A204.1 (cell line): ENCODE measurements at regions not wholly inside any gene's neighbourhood (a gene's known extent, or its start where the extent isn't known, plus 50 kb on each side); places are given as distances from the start of the nearest gene placed in this dataset.

Source experiments
- FAIRE-seq: peaks from 2 replicates; lab custom pipeline; 2012; peaks lifted over from hg19 to GRCh38; lab: Jason Lieb, UNC

DNA sequence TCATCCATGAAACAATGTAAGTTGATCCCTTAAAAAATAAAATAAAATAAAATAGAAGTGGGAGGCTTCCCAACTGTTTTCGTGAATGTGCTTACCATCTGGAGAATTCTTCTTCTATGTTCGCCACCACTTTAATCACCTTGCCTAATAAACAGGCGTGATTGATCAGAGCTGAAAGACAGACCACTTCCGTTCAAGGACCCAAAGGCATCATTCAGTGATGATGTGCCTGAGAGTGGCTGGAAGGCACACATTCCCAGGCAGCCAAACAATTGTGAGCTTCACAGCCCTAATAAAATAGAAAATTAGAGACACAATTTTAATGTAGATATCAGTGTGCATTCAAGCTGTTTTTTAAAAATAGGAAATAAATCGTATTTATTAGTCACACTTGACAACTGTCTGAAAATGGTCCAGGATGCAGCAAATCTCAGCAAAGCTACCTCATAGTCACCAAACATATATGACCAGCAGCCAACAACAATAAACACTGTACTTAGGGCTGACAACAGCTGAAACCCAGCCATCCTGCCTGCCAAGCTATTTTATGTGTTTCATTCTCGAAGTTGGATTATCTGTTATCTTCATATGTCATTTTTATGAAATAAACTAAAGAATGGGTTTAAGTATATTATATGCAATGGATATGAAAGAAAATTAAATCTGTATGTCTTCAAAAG lies 163.2 kb upstream of the FAM9B start:
- no peak for FAIRE-seq

DNA sequence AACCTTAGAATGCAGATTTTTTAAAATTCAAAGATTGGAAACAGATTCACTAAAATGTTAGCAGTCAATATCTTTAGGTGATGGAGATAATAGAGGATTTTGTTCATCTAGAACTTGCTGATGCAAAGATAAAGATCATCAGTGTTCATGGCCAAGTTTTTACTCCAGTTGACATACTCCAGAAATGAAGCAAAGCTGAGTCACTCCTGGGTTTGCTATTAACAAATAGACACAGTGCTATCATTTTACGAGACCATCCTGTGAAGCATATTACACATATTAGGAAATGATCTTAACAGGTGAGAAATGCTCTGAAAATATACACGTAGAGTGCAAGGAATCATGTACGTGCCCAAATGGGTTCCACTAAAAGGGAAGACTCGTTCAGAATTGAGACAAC lies 170.6 kb upstream of the FAM9B start:
- no peak for FAIRE-seq

- FAIRE-seq, result no peak
These were observed 171.8 kb upstream of the FAM9B start for GRCh38 chrX:9205599-9206223.

DNA sequence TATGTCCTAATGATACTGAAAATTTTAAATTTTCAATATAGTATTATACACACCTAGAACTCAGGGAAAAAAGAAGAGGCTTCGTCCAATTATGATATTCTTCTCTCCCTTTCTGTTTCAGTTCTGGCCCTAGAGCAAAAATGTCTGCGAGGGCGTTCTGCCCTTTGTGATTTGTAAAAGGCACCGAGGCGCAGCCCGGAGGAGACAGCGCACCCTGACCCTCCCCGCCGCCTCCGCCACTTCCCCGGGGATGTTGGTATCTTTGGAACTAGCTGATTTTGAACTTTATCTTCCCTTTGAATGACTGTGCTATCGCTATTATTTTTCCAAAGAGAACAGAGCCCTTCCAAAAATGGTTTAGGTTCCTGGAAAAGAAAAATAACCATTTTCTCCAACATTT lies 173.2 kb upstream of the FAM9B start:
- FAIRE-seq, result no peak

DNA sequence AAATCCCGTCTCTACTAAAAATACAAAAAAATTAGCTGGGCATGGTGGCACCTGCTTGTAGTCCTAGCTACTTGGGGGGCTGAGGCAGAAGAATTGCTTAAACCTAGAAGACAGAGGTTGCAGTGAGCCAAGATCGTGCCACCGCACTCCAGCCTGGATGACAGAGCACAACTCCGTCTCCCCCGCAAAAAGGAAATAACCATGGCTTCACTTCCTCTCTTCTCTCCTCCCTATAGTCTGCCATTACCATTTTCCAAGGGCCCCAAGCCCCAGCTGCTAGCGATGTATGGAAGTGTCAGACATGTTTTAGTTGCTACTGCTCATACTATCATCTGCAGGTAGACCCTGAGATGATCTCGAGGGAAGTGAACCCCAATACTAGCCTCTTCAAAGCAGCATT lies 177.3 kb upstream of the FAM9B start:
- no peak for FAIRE-seq

GRCh38 chrX:9221781-9222180 lies 187.9 kb upstream of the FAM9B start:
- no peak for FAIRE-seq

- no peak for FAIRE-seq
These were observed 188.4 kb upstream of the FAM9B start for GRCh38 chrX:9222299-9222698.

GRCh38 chrX:9227276-9227675 lies 193.3 kb upstream of the FAM9B start:
- no peak for FAIRE-seq

DNA sequence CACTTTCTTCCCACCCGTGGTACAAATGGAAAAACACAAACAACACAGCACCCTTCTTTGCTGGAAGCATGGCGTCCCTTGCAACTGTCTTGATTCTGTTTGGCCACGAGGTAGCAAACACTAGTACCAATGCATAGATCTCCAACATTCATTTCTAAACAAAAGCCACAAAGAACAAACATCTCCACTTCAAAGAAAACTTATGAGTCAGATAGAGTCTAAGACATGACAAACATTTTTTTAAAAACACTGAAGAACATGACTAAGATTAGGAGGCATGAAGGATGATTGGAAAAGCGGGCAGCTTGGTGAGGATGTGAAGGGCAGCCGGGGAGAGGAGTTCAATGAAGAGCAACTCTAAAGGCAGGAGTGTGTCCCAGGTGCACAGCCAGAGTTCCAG lies 197.6 kb upstream of the FAM9B start:
- no peak for FAIRE-seq

DNA sequence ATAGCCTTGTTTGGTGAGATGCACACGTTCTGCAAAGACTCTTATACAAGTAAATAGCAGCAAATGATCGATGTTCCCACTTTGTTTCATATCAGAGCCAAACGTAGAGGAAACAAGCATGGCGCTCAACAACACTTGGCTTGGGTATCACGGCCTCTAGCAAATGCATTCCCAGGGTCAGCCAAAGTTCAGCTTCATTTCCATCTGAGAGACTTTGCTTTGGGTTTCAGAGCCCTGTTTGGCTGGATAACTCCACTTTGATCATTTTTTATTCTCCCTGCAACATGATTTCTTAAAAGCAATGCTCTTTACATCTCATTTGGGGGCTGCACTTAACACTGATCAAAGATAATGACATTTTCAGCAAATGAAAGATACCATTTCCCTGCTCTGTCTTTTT lies 199.2 kb upstream of the FAM9B start:
- FAIRE-seq, result no peak

DNA sequence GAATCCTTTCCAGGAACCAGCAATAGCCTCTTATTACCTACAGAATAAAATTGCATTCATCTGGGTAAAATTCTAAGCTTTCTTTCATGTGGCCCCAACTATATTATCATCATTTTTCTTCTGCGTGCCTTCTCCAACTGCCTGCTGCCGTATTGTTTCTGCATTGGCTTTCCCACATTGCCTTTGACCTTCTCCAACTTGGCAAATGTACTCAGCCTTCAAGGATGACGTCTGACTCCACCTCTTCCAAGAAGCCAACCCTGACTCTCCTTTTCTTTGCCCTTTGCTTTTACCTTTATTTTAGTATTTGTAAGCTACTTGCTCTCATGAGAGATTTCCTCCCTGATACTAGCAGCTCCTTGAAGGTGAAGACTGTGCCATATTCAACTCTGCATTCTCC lies 200.4 kb upstream of the FAM9B start:
- no peak for FAIRE-seq

DNA sequence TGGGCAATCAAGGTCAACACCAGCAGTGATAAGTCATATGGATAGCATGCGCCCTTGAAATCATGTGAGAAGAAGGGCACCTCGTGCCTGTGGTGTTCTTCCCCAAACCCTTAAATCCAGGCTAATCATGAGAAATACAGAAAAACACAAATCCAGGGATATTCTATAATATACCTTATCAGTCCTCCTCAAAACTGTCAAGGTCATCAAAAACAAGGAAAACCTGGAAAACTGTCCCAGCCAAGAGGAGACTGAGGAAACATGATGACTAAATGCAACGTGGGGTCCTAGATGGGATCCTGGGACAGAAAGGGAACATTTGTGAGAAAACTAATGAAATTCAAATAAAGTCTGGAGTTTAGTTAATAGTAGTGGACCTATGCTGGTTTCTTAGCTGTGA lies 201.8 kb upstream of the FAM9B start:
- FAIRE-seq, result no peak

DNA sequence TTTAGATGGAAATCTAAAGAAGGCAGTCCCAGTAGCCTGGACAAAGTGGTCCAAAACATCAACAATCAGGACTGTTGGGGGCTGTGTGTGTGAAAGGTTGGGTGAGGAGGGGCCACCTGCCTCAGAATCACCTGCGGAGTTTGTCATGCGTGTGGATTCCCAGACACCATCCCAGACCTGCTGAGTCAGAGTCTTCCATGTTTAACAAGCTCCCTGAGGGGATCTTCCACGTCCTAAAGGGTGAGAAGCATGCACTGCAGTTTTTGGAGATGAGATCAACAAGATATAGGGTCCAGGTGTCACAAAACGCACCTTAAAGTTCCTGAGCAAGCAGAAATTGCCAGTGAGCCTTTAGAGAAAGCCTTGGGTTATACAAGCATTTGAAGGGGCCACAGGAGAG lies 207.0 kb upstream of the FAM9B start:
- FAIRE-seq, result no peak

DNA sequence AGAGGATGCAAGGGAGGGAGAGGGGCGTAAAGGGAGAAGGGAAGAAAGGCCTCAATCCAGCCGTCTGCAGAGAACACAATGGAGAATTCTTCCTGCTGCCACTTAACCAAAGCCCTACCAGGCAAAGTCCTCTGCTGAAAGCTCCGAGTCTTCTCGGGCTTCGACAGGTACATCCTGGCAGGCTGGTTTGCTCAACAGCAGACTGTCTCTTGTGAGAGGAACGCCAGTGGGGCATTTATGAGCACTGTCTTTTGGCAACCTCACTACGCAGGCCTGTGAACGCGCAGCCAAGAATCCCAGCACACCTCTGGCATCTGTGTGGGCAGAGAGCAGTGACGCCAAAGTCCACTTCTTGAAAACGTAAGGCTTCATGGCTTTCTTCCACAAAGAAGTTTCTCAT lies 207.5 kb upstream of the FAM9B start:
- FAIRE-seq, result no peak

GRCh38 chrX:9249051-9249846 lies 215.3 kb upstream of the FAM9B start:
- no peak for FAIRE-seq

DNA sequence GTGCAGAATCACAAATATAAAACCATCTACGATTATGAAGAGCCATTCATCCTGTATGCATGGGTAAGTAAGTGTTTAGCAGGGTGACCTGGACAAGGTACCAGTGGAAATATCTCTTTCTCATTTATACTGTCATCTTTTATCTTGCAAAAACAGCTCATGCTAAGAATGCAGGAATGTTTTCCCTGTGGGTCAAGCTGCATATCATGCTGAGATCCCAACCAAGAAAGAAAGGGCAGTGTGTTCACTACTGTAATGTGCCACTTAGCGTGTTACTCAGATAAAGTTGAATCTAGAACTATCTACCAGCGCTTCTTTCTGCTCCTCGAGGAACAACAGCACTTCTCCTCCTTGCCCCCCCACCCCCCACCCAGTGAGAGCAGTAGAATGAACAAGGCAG lies 212.7 kb upstream of the TBL1X start:
- FAIRE-seq, result no peak

GRCh38 chrX:9253211-9253610 lies 211.6 kb upstream of the TBL1X start:
- no peak for FAIRE-seq

DNA sequence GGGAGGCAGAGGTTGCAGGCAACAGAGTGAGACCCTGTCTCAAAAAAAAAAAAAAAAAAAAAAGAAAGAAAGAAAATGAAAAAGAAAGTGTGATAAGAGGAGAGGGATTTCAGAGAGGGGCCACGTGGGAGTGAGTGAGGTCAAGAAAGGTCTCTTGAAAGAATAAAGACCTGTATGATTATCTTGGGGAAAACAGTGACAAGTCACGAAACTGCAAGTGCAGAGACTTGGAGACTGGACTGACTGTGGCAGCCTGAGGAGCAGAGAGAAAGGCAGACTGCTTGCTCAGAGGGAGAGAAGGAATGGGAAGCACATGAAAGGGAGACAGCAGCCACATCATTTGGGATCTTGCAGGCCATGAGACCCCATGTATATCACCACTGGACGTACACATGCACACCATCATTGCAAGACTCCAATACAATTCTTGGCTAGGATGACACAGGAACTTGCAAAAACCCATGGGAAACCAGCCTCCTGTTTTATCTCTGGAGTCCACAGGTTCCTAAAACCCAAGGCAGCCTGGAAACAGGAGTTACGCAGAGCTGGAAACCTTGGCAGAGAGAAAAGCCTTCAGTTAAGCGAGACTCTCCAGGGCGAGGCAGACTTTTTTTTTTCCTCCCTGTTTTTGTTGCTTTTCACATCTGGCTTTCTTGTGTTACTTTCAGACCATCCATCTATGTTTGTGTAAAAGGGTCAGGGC lies 207.0 kb upstream of the TBL1X start:
- no peak for FAIRE-seq

- no peak for FAIRE-seq
These were observed 206.3 kb upstream of the TBL1X start for GRCh38 chrX:9258421-9259104.

DNA sequence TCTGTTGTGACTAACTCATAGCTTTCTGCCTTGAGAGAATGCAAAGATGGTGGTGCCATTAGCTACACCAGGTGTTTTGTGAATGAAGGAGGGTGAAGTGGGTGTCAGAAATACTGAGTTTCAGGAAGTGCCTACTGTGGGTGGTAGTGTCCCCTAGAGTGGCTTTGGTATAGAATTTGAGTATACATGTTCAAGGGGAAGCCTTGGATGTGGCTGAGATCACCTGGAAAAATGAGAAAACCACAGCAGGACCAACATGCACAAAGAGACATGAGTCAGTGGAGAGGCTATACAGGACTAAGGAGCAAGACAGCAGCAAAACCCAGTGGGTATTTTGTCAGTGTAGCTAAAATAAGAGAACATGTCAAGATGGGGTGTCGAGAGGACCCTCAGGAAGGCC lies 204.3 kb upstream of the TBL1X start:
- FAIRE-seq, result no peak

DNA sequence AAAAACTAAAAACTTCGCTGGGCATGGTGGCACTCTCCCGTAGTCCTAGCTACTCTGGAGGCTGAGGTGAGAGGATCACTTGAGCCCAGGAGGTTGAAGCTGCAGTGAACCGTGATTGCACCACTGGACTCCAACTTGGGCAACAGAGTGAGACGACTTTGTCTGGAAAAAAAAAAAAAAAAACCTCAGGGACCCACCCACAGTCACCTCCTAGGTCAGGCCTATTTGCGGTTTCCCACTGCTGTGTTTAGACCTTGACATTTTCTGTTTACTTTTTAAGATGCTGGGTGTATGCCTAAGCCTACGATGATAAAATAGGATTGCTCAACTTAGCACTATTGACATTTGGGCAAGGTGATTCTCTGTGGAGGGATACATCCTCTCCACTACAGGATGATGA lies 197.4 kb upstream of the TBL1X start:
- FAIRE-seq, result no peak

- no peak for FAIRE-seq
These were observed 195.7 kb upstream of the TBL1X start for GRCh38 chrX:9269134-9269533.
